ENCODE measurements at regions not wholly inside any gene's neighbourhood (a gene's known extent, or its start where the extent isn't known, plus 50 kb on each side); places are given as distances from the start of the nearest gene placed in this dataset.

DNA sequence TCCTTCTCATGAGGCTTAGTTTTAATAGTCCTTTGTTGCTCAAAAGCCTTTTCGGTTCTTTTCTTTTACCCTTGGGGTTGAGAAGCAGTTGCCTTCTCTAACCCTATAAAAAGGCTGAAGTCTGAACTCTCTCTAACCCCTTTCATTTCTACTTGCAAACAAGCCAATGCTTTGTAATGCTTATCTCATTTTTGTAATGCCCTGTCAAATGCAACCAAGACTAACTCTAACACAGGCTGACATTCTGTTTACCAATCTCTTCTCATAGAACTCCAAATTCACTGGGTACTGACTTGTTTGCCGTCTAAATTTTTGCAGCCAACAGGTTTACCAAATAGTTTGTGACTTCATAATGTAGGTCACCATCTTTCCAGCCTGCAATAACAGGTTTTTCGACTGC is 233.9 kb upstream of the SNX7 start:
- no peak for DNase-seq (ENCODE audit: extremely low read depth, insufficient read length)
- no peak for TF ChIP-seq CTCF (IDR thresholded peaks at IDR 0.05; ENCODE audit: insufficient read depth, low read length, poor library complexity, severe bottlenecking)
- Histone ChIP-seq H3K4me3 (replicated peaks; ENCODE audit: low read depth, low read length) (no peak overlapping the region), H3K27me3 (replicated peaks; ENCODE audit: control insufficient read depth, insufficient read depth, low read length) (no peaks in the 10 kb centered on the region), H3K36me3 (ENCODE audit: control insufficient read depth, insufficient read depth, low read length) (no peaks in the 10 kb centered on the region)

DNA sequence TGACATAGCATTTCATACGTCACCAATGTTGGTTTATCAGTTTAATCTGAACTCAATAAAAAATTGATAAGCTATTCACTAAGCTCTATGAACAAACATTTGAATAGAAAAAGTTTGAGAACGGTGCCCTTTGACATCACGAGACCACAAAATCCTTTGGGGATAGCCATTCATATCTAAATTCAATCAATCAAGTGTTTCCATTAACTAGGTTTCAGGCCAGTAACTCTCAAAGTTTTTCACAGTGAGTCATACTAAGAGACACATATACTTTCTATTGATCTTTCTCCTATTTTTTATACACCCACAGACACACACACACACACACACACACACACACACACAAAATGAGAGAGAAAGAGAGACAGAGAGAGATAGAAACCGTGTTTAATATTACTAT is 235.4 kb upstream of the SNX7 start:
- Histone ChIP-seq H3K36me3 (ENCODE audit: control insufficient read depth, insufficient read depth, low read length) (no peaks in the 10 kb centered on the region), H3K27me3 (replicated peaks; ENCODE audit: control insufficient read depth, insufficient read depth, low read length) (no peaks in the 10 kb centered on the region), H3K4me3 (replicated peaks; ENCODE audit: low read depth, low read length) (no peak overlapping the region)
- no peak for DNase-seq (ENCODE audit: extremely low read depth, insufficient read length)
- TF ChIP-seq CTCF (IDR thresholded peaks at IDR 0.05; ENCODE audit: insufficient read depth, low read length, poor library complexity, severe bottlenecking), result no peak

DNA sequence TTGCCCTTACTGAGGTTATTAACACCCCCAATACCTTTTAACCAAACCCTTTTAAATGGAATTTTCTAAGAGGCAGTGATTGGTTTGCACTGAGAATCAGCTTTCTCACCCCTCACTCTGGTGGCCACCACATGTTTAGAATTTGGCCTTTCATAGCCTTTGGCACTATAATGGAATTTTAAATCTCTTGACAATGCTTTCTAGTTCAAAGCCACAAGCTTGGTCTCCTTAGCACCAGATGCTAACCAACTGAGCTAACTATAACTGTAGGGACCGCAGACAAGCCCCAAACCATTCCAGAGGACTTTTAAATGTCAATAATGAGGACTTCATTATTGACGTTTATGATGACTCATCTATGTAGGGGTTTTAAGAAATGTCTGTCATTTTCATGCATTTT is 238.7 kb upstream of the SNX7 start:
- Histone ChIP-seq H3K27me3 (replicated peaks; ENCODE audit: control insufficient read depth, insufficient read depth, low read length) (no peaks in the 10 kb centered on the region), H3K4me3 (replicated peaks; ENCODE audit: low read depth, low read length) (no peak overlapping the region), H3K36me3 (ENCODE audit: control insufficient read depth, insufficient read depth, low read length) (no peaks in the 10 kb centered on the region)
- no peak for TF ChIP-seq CTCF (IDR thresholded peaks at IDR 0.05; ENCODE audit: insufficient read depth, low read length, poor library complexity, severe bottlenecking)
- DNase-seq (ENCODE audit: extremely low read depth, insufficient read length), result no peak

- H3K4me3 ChIP-seq (replicated peaks; ENCODE audit: low read depth, low read length), result no peak overlapping the region
- TF ChIP-seq CTCF (IDR thresholded peaks at IDR 0.05; ENCODE audit: insufficient read depth, low read length, poor library complexity, severe bottlenecking), result no peak
- no peaks in the 10 kb centered on the region for H3K36me3 ChIP-seq (ENCODE audit: control insufficient read depth, insufficient read depth, low read length)
- no peak for DNase-seq (ENCODE audit: extremely low read depth, insufficient read length)
- H3K27me3 ChIP-seq (replicated peaks; ENCODE audit: control insufficient read depth, insufficient read depth, low read length), result no peaks in the 10 kb centered on the region
Measured at GRCh38 chr1:98421085-98421435, 240.5 kb upstream of the SNX7 start.

GRCh38 chr1:98420376-98421084 is 241.0 kb upstream of the SNX7 start:
- TF ChIP-seq CTCF (IDR thresholded peaks at IDR 0.05; ENCODE audit: insufficient read depth, low read length, poor library complexity, severe bottlenecking), result no peak
- H3K27me3 ChIP-seq (replicated peaks; ENCODE audit: control insufficient read depth, insufficient read depth, low read length), result no peaks in the 10 kb centered on the region
- no peak overlapping the region for H3K4me3 ChIP-seq (replicated peaks; ENCODE audit: low read depth, low read length)
- no peak for DNase-seq (ENCODE audit: extremely low read depth, insufficient read length)
- H3K36me3 ChIP-seq (ENCODE audit: control insufficient read depth, insufficient read depth, low read length), result no peaks in the 10 kb centered on the region

DNA sequence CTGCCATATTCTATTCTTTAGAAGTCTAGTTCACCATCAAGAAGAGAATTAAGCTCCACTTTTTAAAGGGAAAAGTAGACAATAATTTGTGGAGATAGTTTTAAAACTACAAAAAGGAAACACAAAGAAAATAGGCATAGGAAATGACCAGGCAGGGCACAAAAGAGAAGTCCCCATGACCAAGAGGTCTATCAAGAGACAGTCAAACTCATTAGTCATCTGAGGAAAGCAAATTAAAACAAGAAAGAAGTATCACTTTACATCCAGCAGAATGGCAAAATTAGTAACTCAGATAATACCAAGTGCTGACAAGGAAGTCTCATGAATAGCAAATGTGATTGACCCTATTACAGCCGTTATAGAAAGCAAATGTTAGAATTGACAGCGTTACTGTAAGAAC is 243.7 kb upstream of the SNX7 start:
- H3K36me3 ChIP-seq (ENCODE audit: control insufficient read depth, insufficient read depth, low read length), result no peaks in the 10 kb centered on the region

More for the DNA sequence above, 243.7 kb upstream of the SNX7 start:
- DNase-seq (ENCODE audit: extremely low read depth, insufficient read length), result no peak
- Histone ChIP-seq H3K27me3 (replicated peaks; ENCODE audit: control insufficient read depth, insufficient read depth, low read length) (no peaks in the 10 kb centered on the region), H3K4me3 (replicated peaks; ENCODE audit: low read depth, low read length) (no peak overlapping the region)
- TF ChIP-seq CTCF (IDR thresholded peaks at IDR 0.05; ENCODE audit: insufficient read depth, low read length, poor library complexity, severe bottlenecking), result no peak
